SK-N-MC (cell line): ENCODE measurements at regions not wholly inside any gene's neighbourhood (a gene's known extent, or its start where the extent isn't known, plus 50 kb on each side); places are given as distances from the start of the nearest gene placed in this dataset.

Experiments
- EZH2 ChIP-seq: fragments of 200-600 bp; sonication (generic); IDR thresholded peaks from one replicate; pipeline ENCODE4 v1.6.1; 2017; ENCODE audit warnings: antibody characterized with exemption
- FOXP2 ChIP-seq: optimal IDR thresholded peaks from 2 replicates; pipeline ENCODE3; 2011; ENCODE audit warnings: mild to moderate bottlenecking, moderate library complexity; ENCODE audit not compliant: insufficient read depth; ENCODE audit errors: extremely low read length, control extremely low read depth
- POLR2AphosphoS5 ChIP-seq: IDR thresholded peaks from 2 replicates; pipeline ENCODE4 v1.6.1; 2012; ENCODE audit warnings: mild to moderate bottlenecking, low read depth, low read length, borderline replicate concordance

DNA sequence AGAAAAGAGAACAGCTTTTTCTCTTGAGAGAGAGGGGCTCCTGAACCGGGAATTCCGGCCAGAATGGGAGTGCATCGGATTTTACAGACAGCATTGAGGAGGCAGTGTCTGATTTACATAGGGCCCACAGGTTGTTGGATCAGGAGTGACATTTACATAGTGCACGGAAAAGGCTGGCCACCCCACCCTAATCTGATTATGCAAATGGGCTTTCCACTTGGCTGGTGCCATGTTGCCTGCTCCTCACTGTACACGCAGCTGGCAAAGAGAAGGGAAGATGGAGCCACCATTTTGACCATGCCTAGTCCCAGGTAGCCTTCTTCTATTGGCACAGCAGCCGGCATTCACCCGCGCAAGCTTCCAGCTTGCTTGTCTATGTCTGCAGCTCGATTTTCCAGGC lies 77.5 kb upstream of the FAM171A1 start:
- TF ChIP-seq POLR2AphosphoS5 (no peak), EZH2 (no peak), FOXP2 (no peak)
